ENCODE measurements at regions not wholly inside any gene's neighbourhood (a gene's known extent, or its start where the extent isn't known, plus 50 kb on each side); places are given as distances from the start of the nearest gene placed in this dataset.
A peak's percentile ranks its signal among the peaks of the same experiment; 100 is the strongest.

DNA sequence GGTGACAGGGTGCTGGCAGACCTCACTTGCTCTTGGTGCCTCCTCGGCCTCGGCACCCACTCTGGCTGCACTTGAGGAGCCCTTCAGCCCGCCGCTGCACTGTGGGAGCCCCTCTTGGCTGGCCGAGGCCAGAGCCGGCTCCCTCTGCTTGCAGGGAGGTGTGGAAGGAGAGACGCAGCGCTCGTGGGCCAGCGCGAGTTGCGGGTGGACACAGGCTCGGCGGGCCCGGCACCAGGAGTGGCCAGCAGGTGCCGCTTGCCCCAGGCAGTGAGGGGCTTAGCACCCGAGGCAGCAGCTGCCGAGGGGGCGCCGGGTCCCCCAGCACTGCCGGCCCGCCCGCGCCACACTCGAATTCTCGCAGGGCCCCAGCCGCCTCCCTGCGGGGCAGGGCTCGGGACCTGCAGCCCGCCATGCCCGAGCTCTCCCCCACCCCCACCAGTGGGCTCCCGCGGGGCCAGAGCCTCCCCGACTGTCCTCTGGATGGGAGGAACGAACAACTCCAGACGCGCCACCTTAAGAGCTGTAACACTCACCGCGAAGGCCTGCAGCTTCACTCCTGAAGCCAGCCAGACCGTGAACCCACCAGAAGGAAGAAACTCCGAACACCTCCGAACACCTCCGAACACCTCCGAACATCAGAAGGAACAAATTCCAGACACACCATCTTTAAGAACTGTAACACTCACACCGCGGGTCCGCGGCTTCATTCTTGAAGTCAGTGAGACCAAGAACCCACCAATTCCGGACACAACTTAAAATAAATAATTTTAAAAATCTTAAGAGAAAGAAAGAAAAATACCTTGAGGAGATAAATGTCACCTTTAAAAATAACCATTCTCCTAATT is 311.1 kb upstream of the SLC7A11 start:
- no peak overlapping the region for H3K14ac ChIP-seq (ENCODE audit: low read length)
- no peak overlapping the region for H2AK5ac ChIP-seq (ENCODE audit: low read depth, low read length)
- no peak overlapping the region for H3K4me3 ChIP-seq (ENCODE audit: low read length in 2 of 2)
- no peak overlapping the region for H4K8ac ChIP-seq (ENCODE audit: low read depth, low read length)
- no peak overlapping the region for H3K18ac ChIP-seq (ENCODE audit: low read length)
- H2AFZ ChIP-seq (ENCODE audit: low read length): no peak overlapping the region
- H4K91ac ChIP-seq (ENCODE audit: low read depth, low read length, poor library complexity): no peak overlapping the region
- H3K9ac ChIP-seq (ENCODE audit: low read depth, low read length, poor library complexity): no peak overlapping the region
- H2BK15ac ChIP-seq (ENCODE audit: low read length): no peak overlapping the region
- H3K9me3 ChIP-seq (replicated peaks in 1 of 2; ENCODE audit: control insufficient read depth in 2 of 2, insufficient read depth in 1 of 2, low read depth in 1 of 2, low read length in 2 of 2): no peaks in the 10 kb centered on the region
- H3K27ac ChIP-seq (replicated peaks; ENCODE audit: low read length): no peak overlapping the region
- H3K4ac ChIP-seq (ENCODE audit: low read length): no peak overlapping the region
- no peak for DNase-seq (ENCODE audit: low spot score)
- no peak overlapping the region for H2BK5ac ChIP-seq (ENCODE audit: low read length)
- H3K36me3 ChIP-seq (replicated peaks in 1 of 2; ENCODE audit: control insufficient read depth in 2 of 2, insufficient read depth in 2 of 2, low read length in 2 of 2): no peaks in the 10 kb centered on the region
- no peaks in the 10 kb centered on the region for H3K79me1 ChIP-seq (ENCODE audit: low read depth, low read length)
- H3K27me3 ChIP-seq (ENCODE audit: control insufficient read depth in 3 of 3, insufficient read depth in 3 of 3, low read depth in 1 of 3, low read length in 3 of 3): no peaks in the 10 kb centered on the region
- H2BK120ac ChIP-seq (ENCODE audit: low read depth, low read length): no peak overlapping the region
- no peak overlapping the region for H2BK12ac ChIP-seq (ENCODE audit: low read length)
- H3K4me2 ChIP-seq (ENCODE audit: insufficient read depth, low read length, poor library complexity, severe bottlenecking): no peak overlapping the region
- peaks cover 4 to 5% of the 10 kb centered on the region in 2 donors for H3K4me1 ChIP-seq (ENCODE audit: control insufficient read depth in 2 of 2, insufficient read depth in 1 of 2, low read depth in 1 of 2, low read length in 2 of 2)
- WGBS, 2 donors (ENCODE audit: extremely low coverage in 2 of 2, insufficient read length in 2 of 2, insufficient replicate concordance in 1 of 2): no CpG with 5 or more reads among the region's 49 CpGs
- no peak overlapping the region for H3K23ac ChIP-seq (ENCODE audit: low read depth, low read length, poor library complexity)

DNA sequence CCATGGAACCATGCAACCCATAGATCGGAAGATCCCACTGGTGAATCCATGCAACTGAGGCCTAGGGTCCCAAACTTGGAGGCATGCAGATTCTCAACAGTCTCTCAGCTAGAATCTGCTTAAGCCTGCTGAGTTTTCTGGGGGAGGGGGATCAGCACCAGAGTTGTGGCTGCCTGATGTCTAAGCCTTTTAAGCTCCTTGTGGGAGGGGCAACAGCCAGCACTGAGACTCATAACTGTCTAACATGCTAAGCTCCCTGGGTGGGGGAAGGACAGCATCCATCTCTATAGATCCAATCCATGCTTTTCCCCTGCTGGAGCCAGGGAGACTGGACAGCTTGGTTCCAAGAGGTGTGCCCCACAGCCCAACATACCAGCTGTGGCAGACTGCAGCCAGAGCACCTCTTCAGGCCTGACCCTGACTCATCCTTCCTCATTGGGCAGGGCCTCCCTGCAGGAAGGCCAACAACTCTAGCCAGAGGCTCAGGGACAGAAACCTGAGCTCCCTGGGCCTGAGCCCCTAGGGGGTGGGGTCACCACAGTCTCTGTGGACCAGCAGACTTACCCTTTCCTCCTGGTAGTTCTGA is 300.1 kb upstream of the SLC7A11 start:
- DNase-seq (ENCODE audit: low spot score): no peak
- H2BK120ac ChIP-seq (ENCODE audit: low read depth, low read length): no peak overlapping the region
- H3K14ac ChIP-seq (ENCODE audit: low read length): no peak overlapping the region
- H3K9me3 ChIP-seq (replicated peaks in 1 of 2; ENCODE audit: control insufficient read depth in 2 of 2, insufficient read depth in 1 of 2, low read depth in 1 of 2, low read length in 2 of 2): no peaks in the 10 kb centered on the region
- H4K8ac ChIP-seq (ENCODE audit: low read depth, low read length): no peak overlapping the region
- no peak overlapping the region for H3K9ac ChIP-seq (ENCODE audit: low read depth, low read length, poor library complexity)
- H3K18ac ChIP-seq (ENCODE audit: low read length): peak overlapping the region; percentile 57
- H4K91ac ChIP-seq (ENCODE audit: low read depth, low read length, poor library complexity): no peak overlapping the region
- no peak overlapping the region for H2BK5ac ChIP-seq (ENCODE audit: low read length)
- H3K23ac ChIP-seq (ENCODE audit: low read depth, low read length, poor library complexity): no peak overlapping the region
- no peak overlapping the region for H2AFZ ChIP-seq (ENCODE audit: low read length)
- H2AK5ac ChIP-seq (ENCODE audit: low read depth, low read length): no peak overlapping the region
- no peak overlapping the region for H3K4me3 ChIP-seq (ENCODE audit: low read length in 2 of 2)
- no peaks in the 10 kb centered on the region for H3K79me1 ChIP-seq (ENCODE audit: low read depth, low read length)
- H3K27me3 ChIP-seq (ENCODE audit: control insufficient read depth in 3 of 3, insufficient read depth in 3 of 3, low read depth in 1 of 3, low read length in 3 of 3): no peaks in the 10 kb centered on the region
- H2BK15ac ChIP-seq (ENCODE audit: low read length): no peak overlapping the region
- H3K4me1 ChIP-seq (ENCODE audit: control insufficient read depth in 2 of 2, insufficient read depth in 1 of 2, low read depth in 1 of 2, low read length in 2 of 2): peaks cover 0 to 1% of the 10 kb centered on the region in 2 donors
- no CpG with 5 or more reads among the region's 1 CpG for WGBS, 2 donors (ENCODE audit: extremely low coverage in 2 of 2, insufficient read length in 2 of 2, insufficient replicate concordance in 1 of 2)
- no peak overlapping the region for H3K4me2 ChIP-seq (ENCODE audit: insufficient read depth, low read length, poor library complexity, severe bottlenecking)
- H3K36me3 ChIP-seq (replicated peaks in 1 of 2; ENCODE audit: control insufficient read depth in 2 of 2, insufficient read depth in 2 of 2, low read length in 2 of 2): no peaks in the 10 kb centered on the region
- no peak overlapping the region for H2BK12ac ChIP-seq (ENCODE audit: low read length)
- H3K4ac ChIP-seq (ENCODE audit: low read length): no peak overlapping the region
- no peak overlapping the region for H3K27ac ChIP-seq (replicated peaks; ENCODE audit: low read length)

DNA sequence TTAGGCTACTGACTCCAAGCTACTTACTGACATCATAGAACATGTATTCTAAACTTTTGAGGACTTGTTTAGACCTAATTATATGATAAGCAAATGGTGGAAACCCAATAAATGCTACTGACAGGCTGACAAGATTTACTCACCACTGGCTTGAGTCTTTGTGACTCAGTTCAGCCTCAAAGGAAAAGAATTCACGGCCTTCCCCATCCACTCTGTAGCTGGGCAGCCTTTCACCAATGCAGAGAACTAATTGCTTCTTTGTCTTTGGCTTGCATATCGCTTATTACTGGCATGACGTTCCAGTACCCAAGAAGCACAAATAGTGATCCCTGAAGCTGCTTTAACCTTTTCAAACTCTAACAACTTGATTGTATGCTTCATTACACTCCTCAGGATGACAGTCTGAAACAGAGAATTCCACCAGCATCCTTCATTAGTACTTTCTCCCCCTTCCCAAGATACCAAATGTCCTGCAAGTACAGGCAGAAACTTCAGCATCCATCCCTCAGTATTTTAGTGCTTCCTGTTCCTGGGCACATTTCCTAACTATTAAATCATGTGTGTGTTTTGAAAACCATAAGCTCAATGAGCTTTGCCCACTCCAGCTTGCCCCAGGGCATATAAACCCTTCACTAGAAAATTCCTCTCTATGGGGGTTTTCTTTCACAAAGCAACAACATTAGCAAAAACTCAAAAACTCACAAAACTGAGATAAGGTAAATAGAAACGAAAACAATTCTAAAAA is 298.1 kb upstream of the SLC7A11 start:
- Histone ChIP-seq H2BK15ac (ENCODE audit: low read length) (no peak overlapping the region), H2BK12ac (ENCODE audit: low read length) (no peak overlapping the region), H3K27me3 (ENCODE audit: control insufficient read depth in 3 of 3, insufficient read depth in 3 of 3, low read depth in 1 of 3, low read length in 3 of 3) (no peaks in the 10 kb centered on the region), H3K36me3 (replicated peaks in 1 of 2; ENCODE audit: control insufficient read depth in 2 of 2, insufficient read depth in 2 of 2, low read length in 2 of 2) (no peaks in the 10 kb centered on the region), H3K18ac (ENCODE audit: low read length) (no peak overlapping the region), H3K4me3 (ENCODE audit: low read length in 2 of 2) (no peak overlapping the region), H4K8ac (ENCODE audit: low read depth, low read length) (no peak overlapping the region), H3K14ac (ENCODE audit: low read length) (no peak overlapping the region), H3K79me1 (ENCODE audit: low read depth, low read length) (no peaks in the 10 kb centered on the region), H2BK120ac (ENCODE audit: low read depth, low read length) (no peak overlapping the region), H2BK5ac (ENCODE audit: low read length) (no peak overlapping the region), H3K4ac (ENCODE audit: low read length) (no peak overlapping the region), H3K9me3 (replicated peaks in 1 of 2; ENCODE audit: control insufficient read depth in 2 of 2, insufficient read depth in 1 of 2, low read depth in 1 of 2, low read length in 2 of 2) (no peaks in the 10 kb centered on the region), H2AK5ac (ENCODE audit: low read depth, low read length) (no peak overlapping the region), H3K9ac (ENCODE audit: low read depth, low read length, poor library complexity) (no peak overlapping the region), H3K4me1 (ENCODE audit: control insufficient read depth in 2 of 2, insufficient read depth in 1 of 2, low read depth in 1 of 2, low read length in 2 of 2) (peaks cover 0 to 1% of the 10 kb centered on the region in 2 donors), H2AFZ (ENCODE audit: low read length) (no peak overlapping the region), H4K91ac (ENCODE audit: low read depth, low read length, poor library complexity) (no peak overlapping the region), H3K27ac (replicated peaks; ENCODE audit: low read length) (no peak overlapping the region), H3K4me2 (ENCODE audit: insufficient read depth, low read length, poor library complexity, severe bottlenecking) (no peak overlapping the region), H3K23ac (ENCODE audit: low read depth, low read length, poor library complexity) (no peak overlapping the region)
- WGBS, 2 donors (ENCODE audit: extremely low coverage in 2 of 2, insufficient read length in 2 of 2, insufficient replicate concordance in 1 of 2): no CpG with 5 or more reads among the region's 4 CpGs
- DNase-seq (ENCODE audit: low spot score): no peak

DNA sequence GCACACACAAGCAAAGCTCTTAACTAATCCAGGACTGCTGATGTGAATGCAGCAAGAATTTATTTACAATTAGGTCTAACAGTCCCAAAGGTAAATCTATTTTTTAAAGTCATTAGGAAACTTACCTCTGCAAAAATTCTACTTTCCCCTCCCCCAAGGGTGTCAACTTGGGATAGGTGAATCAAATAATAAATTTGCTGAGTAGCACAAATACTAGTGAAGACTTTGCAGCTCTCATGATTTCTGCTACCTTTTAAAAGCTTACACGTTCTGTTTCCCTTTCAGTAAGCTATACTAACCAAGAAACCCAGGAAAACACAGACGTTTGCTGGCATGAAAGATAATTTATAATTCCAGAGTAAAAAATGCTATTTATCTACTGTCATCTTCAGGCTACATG is 296.6 kb upstream of the SLC7A11 start:
- H3K4me3 ChIP-seq (ENCODE audit: low read length in 2 of 2): no peak overlapping the region
- H3K79me1 ChIP-seq (ENCODE audit: low read depth, low read length): no peaks in the 10 kb centered on the region
- no peak overlapping the region for H2BK5ac ChIP-seq (ENCODE audit: low read length)
- no peak overlapping the region for H3K4me2 ChIP-seq (ENCODE audit: insufficient read depth, low read length, poor library complexity, severe bottlenecking)
- H2AK5ac ChIP-seq (ENCODE audit: low read depth, low read length): no peak overlapping the region
- peaks cover 0 to 1% of the 10 kb centered on the region in 2 donors for H3K4me1 ChIP-seq (ENCODE audit: control insufficient read depth in 2 of 2, insufficient read depth in 1 of 2, low read depth in 1 of 2, low read length in 2 of 2)
- H4K91ac ChIP-seq (ENCODE audit: low read depth, low read length, poor library complexity): no peak overlapping the region
- no peak overlapping the region for H3K27ac ChIP-seq (replicated peaks; ENCODE audit: low read length)
- no peak overlapping the region for H2BK15ac ChIP-seq (ENCODE audit: low read length)
- H3K14ac ChIP-seq (ENCODE audit: low read length): no peak overlapping the region
- H3K36me3 ChIP-seq (replicated peaks in 1 of 2; ENCODE audit: control insufficient read depth in 2 of 2, insufficient read depth in 2 of 2, low read length in 2 of 2): no peaks in the 10 kb centered on the region
- no peaks in the 10 kb centered on the region for H3K27me3 ChIP-seq (ENCODE audit: control insufficient read depth in 3 of 3, insufficient read depth in 3 of 3, low read depth in 1 of 3, low read length in 3 of 3)
- no peak overlapping the region for H2AFZ ChIP-seq (ENCODE audit: low read length)
- no CpG with 5 or more reads among the region's 2 CpGs for WGBS, 2 donors (ENCODE audit: extremely low coverage in 2 of 2, insufficient read length in 2 of 2, insufficient replicate concordance in 1 of 2)
- DNase-seq (ENCODE audit: low spot score): no peak
- no peak overlapping the region for H3K18ac ChIP-seq (ENCODE audit: low read length)
- no peak overlapping the region for H2BK12ac ChIP-seq (ENCODE audit: low read length)
- H2BK120ac ChIP-seq (ENCODE audit: low read depth, low read length): no peak overlapping the region
- H3K9me3 ChIP-seq (replicated peaks in 1 of 2; ENCODE audit: control insufficient read depth in 2 of 2, insufficient read depth in 1 of 2, low read depth in 1 of 2, low read length in 2 of 2): no peaks in the 10 kb centered on the region
- H4K8ac ChIP-seq (ENCODE audit: low read depth, low read length): no peak overlapping the region
- no peak overlapping the region for H3K4ac ChIP-seq (ENCODE audit: low read length)
- no peak overlapping the region for H3K9ac ChIP-seq (ENCODE audit: low read depth, low read length, poor library complexity)
- no peak overlapping the region for H3K23ac ChIP-seq (ENCODE audit: low read depth, low read length, poor library complexity)

All from neuronal stem cell (in vitro differentiated cells).